SK-N-MC (cell line): ENCODE measurements at regions not wholly inside any gene's neighbourhood (a gene's known extent, or its start where the extent isn't known, plus 50 kb on each side); places are given as distances from the start of the nearest gene placed in this dataset.

Experiments
- EZH2 ChIP-seq: fragments of 200-600 bp; sonication (generic); IDR thresholded peaks from one replicate; pipeline ENCODE4 v1.6.1; 2017; ENCODE audit warnings: antibody characterized with exemption
- POLR2AphosphoS5 ChIP-seq: IDR thresholded peaks from 2 replicates; pipeline ENCODE4 v1.6.1; 2012; ENCODE audit warnings: mild to moderate bottlenecking, low read depth, low read length, borderline replicate concordance

- TF ChIP-seq EZH2 (no peak), POLR2AphosphoS5 (no peak)
These were observed 265.6 kb downstream of the EBLN2 start for GRCh38 chr3:73327052-73327451.
